GM18870 (cell line): ENCODE measurements at regions not wholly inside any gene's neighbourhood (a gene's known extent, or its start where the extent isn't known, plus 50 kb on each side); places are given as distances from the start of the nearest gene placed in this dataset.
A peak's percentile ranks its signal among the peaks of the same experiment; 100 is the strongest.

Source experiments
- ATAC-seq: cut with Tn5 transposase; IDR thresholded peaks from one replicate; pipeline ENCODE4 v1.9.1; 2021; ENCODE audit warnings: moderate library complexity; ENCODE audit not compliant: unreplicated experiment

GRCh38 chr2:12389344-12390045 lies 327.2 kb upstream of the TRIB2 start:
- no peak for ATAC-seq

- no peak for ATAC-seq
Measured at GRCh38 chr2:12391116-12391515, 325.6 kb upstream of the TRIB2 start.

GRCh38 chr2:12396699-12397098 lies 320.0 kb upstream of the TRIB2 start:
- no peak for ATAC-seq

GRCh38 chr2:12397854-12398253 lies 318.9 kb upstream of the TRIB2 start:
- no peak for ATAC-seq

GRCh38 chr2:12399240-12399639 lies 317.5 kb upstream of the TRIB2 start:
- ATAC-seq, result no peak

GRCh38 chr2:12400543-12400942 lies 316.2 kb upstream of the TRIB2 start:
- ATAC-seq, result no peak

- no peak for ATAC-seq
Measured at GRCh38 chr2:12402440-12403139, 314.1 kb upstream of the TRIB2 start.

GRCh38 chr2:12404497-12404896 lies 312.2 kb upstream of the TRIB2 start:
- ATAC-seq, result no peak

- ATAC-seq, result no peak
Measured at GRCh38 chr2:12407160-12407559, 309.6 kb upstream of the TRIB2 start.

- ATAC-seq, result peak; percentile 95
Measured at GRCh38 chr2:12412898-12413305, 303.8 kb upstream of the TRIB2 start.

GRCh38 chr2:12415536-12415935 lies 301.2 kb upstream of the TRIB2 start:
- no peak for ATAC-seq

GRCh38 chr2:12416600-12416999 lies 300.1 kb upstream of the TRIB2 start:
- no peak for ATAC-seq

GRCh38 chr2:12417786-12418185 lies 298.9 kb upstream of the TRIB2 start:
- no peak for ATAC-seq

- no peak for ATAC-seq
Measured at GRCh38 chr2:12419803-12420202, 296.9 kb upstream of the TRIB2 start.

- no peak for ATAC-seq
Measured at GRCh38 chr2:12421046-12421445, 295.7 kb upstream of the TRIB2 start.

- no peak for ATAC-seq
Measured at GRCh38 chr2:12424219-12424618, 292.5 kb upstream of the TRIB2 start.

GRCh38 chr2:12424809-12425208 lies 291.9 kb upstream of the TRIB2 start:
- ATAC-seq, result no peak

- no peak for ATAC-seq
Measured at GRCh38 chr2:12428324-12428723, 288.4 kb upstream of the TRIB2 start.

- ATAC-seq, result no peak
Measured at GRCh38 chr2:12428786-12429185, 287.9 kb upstream of the TRIB2 start.

- no peak for ATAC-seq
Measured at GRCh38 chr2:12429779-12430406, 286.8 kb upstream of the TRIB2 start.

- peak; percentile 99 for ATAC-seq
Measured at GRCh38 chr2:12430407-12431133, 286.2 kb upstream of the TRIB2 start.
